Gastroesophageal sphincter (tissue), 3 donors: ENCODE measurements at regions not wholly inside any gene's neighbourhood (a gene's known extent, or its start where the extent isn't known, plus 50 kb on each side); places are given as distances from the start of the nearest gene placed in this dataset.

ENCODE experiments used
- EP300 ChIP-seq: sonication (generic); formaldehyde crosslinking; IDR thresholded peaks from one replicate; pipeline ENCODE4 v1.6.1; 2017; ENCODE audit warnings: antibody characterized with exemption, mild to moderate bottlenecking
- POLR2A ChIP-seq, 2 donors: fragments of 450-650 bp; IDR thresholded peaks; one replicate each; pipeline ENCODE4 v1.6.1; 2017; ENCODE audit warnings: antibody characterized with exemption in 2 of 2, mild to moderate bottlenecking in 2 of 2, moderate library complexity in 1 of 2
- POLR2AphosphoS5 ChIP-seq: sonication (generic); formaldehyde crosslinking; IDR thresholded peaks from one replicate; pipeline ENCODE4 v1.6.1; 2017; ENCODE audit warnings: antibody characterized with exemption
- TF ChIP-seq, protein P1 (sequence below), 4 experiments: fragments of 200-600 bp in 2 of 4; fragments of 450-650 bp in 2 of 4; sonication (generic) in 1 of 4; IDR thresholded peaks; one replicate each; pipeline ENCODE4 v1.5.1; 2017 to 2019; ENCODE audit warnings: antibody characterized with exemption in 4 of 4, mild to moderate bottlenecking in 2 of 4, moderate library complexity in 2 of 4

- TF ChIP-seq POLR2A (IDR thresholded peaks at IDR 0.05): no peak
- TF ChIP-seq, protein P1, sequence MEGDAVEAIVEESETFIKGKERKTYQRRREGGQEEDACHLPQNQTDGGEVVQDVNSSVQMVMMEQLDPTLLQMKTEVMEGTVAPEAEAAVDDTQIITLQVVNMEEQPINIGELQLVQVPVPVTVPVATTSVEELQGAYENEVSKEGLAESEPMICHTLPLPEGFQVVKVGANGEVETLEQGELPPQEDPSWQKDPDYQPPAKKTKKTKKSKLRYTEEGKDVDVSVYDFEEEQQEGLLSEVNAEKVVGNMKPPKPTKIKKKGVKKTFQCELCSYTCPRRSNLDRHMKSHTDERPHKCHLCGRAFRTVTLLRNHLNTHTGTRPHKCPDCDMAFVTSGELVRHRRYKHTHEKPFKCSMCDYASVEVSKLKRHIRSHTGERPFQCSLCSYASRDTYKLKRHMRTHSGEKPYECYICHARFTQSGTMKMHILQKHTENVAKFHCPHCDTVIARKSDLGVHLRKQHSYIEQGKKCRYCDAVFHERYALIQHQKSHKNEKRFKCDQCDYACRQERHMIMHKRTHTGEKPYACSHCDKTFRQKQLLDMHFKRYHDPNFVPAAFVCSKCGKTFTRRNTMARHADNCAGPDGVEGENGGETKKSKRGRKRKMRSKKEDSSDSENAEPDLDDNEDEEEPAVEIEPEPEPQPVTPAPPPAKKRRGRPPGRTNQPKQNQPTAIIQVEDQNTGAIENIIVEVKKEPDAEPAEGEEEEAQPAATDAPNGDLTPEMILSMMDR (IDR thresholded peaks at IDR 0.05): no peak
- TF ChIP-seq POLR2AphosphoS5: no peak
- TF ChIP-seq EP300: no peak
Measured at GRCh38 chr22:47862394-47862793, 1099.9 kb downstream of the TBC1D22A start.
